K562 (cell line): ENCODE measurements at regions not wholly inside any gene's neighbourhood (a gene's known extent, or its start where the extent isn't known, plus 50 kb on each side); places are given as distances from the start of the nearest gene placed in this dataset.
"Not testable (repeated sequence)": the region's sequence is repeated elsewhere in the genome, so short reads cannot be mapped to it uniquely, and the experiment has no call there.

Source experiments
- CEBPB ChIP-seq: fragments of 450-650 bp; IDR thresholded peaks from 2 replicates; pipeline ENCODE4 v1.6.1; 2016; ENCODE audit warnings: missing genetic modification characterization, missing compliant biosample characterization
- DIDO1 ChIP-seq: fragments of 450-650 bp; IDR thresholded peaks from 2 replicates; pipeline ENCODE4 v1.6.1; 2016; ENCODE audit warnings: low read depth, missing biosample characterization, missing genetic modification characterization
- EP300 ChIP-seq: IDR thresholded peaks from 2 replicates; pipeline ENCODE4 v1.6.1; 2012; ENCODE audit warnings: low read length, improper control_type of control experiment
- HCFC1 ChIP-seq: IDR thresholded peaks from 2 replicates; pipeline ENCODE4 v1.6.1; 2012; ENCODE audit warnings: low read depth, low read length, improper control_type of control experiment
- JUN ChIP-seq, 2 experiments: sonication (generic) in 1 of 2; formaldehyde crosslinking in 1 of 2; IDR thresholded peaks; 2 replicates each; pipeline versions ENCODE4 v1.6.1 to v1.8.0; 2012 to 2022; ENCODE audit warnings: borderline replicate concordance in 2 of 2, mild to moderate bottlenecking in 2 of 2, improper control_type of control experiment in 1 of 2, low read depth in 1 of 2, low read length in 1 of 2, missing genetic modification reagents in 1 of 2
- MYC ChIP-seq, 2 experiments: fragments of 250-450 bp in 1 of 2; sonication (Bioruptor Pico) in 1 of 2; IDR thresholded peaks; 2 replicates each; pipeline versions ENCODE4 v1.5.1 to v1.6.1; 2012 to 2021; ENCODE audit warnings: low read depth in 2 of 2, borderline replicate concordance in 1 of 2, improper control_type of control experiment in 1 of 2, low read length in 1 of 2, mild to moderate bottlenecking in 1 of 2, moderate library complexity in 1 of 2
- TEAD1 ChIP-seq, 2 experiments: fragments of 450-650 bp in 1 of 2; sonication (generic) in 1 of 2; formaldehyde crosslinking; IDR thresholded peaks; 2 replicates each; pipeline versions ENCODE4 v1.4.0 to v1.8.0; 2020 to 2022; ENCODE audit warnings: mild to moderate bottlenecking in 2 of 2, missing genetic modification reagents in 1 of 2
- ZC3H8 ChIP-seq: fragments of 450-650 bp; IDR thresholded peaks from 2 replicates; pipeline ENCODE4 v1.6.1; 2017
- ZFP36 ChIP-seq: fragments of 150-350 bp; IDR thresholded peaks from 2 replicates; pipeline ENCODE4 v1.6.1; 2018; ENCODE audit warnings: low read length, low read depth; ENCODE audit not compliant: partially characterized antibody
- ZFX ChIP-seq: sonication (generic); formaldehyde crosslinking; IDR thresholded peaks from 2 replicates; pipeline ENCODE4 v1.8.0; 2022; ENCODE audit warnings: mild to moderate bottlenecking, missing genetic modification reagents, moderate library complexity
- ZNF232 ChIP-seq: sonication (generic); formaldehyde crosslinking; IDR thresholded peaks from 2 replicates; pipeline ENCODE4 v1.8.0; 2022; ENCODE audit warnings: mild to moderate bottlenecking, missing genetic modification reagents
- TF ChIP-seq, protein P1 (sequence below), 3 experiments: IDR thresholded peaks in 2 of 3; conservative IDR thresholded peaks in 1 of 3; 2 replicates each; pipeline ENCODE4 v1.5.1; 2011 to 2012; ENCODE audit warnings: low read length in 3 of 3, mild to moderate bottlenecking in 3 of 3, control low read depth in 2 of 3, improper control_type of control experiment in 1 of 3, inconsistent platforms in 1 of 3, low read depth in 1 of 3, mixed read lengths in 1 of 3, moderate library complexity in 1 of 3; ENCODE audit not compliant: insufficient read depth in 2 of 3
- TF ChIP-seq, protein P2 (sequence below): fragments of 250-450 bp; sonication (Bioruptor Pico); IDR thresholded peaks from 2 replicates; pipeline ENCODE4 v1.8.0; 2022; ENCODE audit warnings: inconsistent platforms
- TF ChIP-seq, protein P3 (sequence below), 2 experiments: fragments of 450-650 bp; conservative IDR thresholded peaks; 2 replicates each; pipeline ENCODE4 v1.6.1; 2017; ENCODE audit warnings: mild to moderate bottlenecking in 2 of 2, moderate library complexity in 2 of 2

DNA sequence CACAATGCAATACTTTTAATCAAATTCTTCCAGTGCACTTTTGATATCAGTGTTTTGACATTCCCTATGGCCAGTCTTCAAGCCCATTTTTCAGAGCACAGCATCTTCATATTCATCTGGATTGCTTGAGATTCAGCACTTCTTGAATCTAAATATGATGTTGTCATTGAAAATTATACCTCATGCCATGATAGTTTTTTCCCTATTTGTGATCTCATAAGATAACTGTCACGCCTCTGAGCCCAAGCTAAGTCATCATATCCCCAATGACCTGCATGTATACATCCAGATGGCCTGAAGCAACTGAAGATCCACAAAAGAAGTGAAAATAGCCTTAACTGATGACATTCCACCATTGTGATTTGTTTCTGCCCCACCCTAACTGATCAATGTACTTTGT is 117.6 kb upstream of the F3 start:
- TF ChIP-seq EP300; TEAD1 (CRISPR knock-in tag; IDR thresholded peaks at IDR 0.05); ZC3H8; ZFX; MYC (IDR thresholded peaks at IDR 0.05; ENCODE audit: low read depth, low read length); MYC (CRISPR knock-in tag; IDR thresholded peaks at IDR 0.05; ENCODE audit: borderline replicate concordance, low read depth); DIDO1 (tag); HCFC1; JUN (IDR thresholded peaks at IDR 0.05; ENCODE audit: borderline replicate concordance, low read depth, low read length); JUN (CRISPR knock-in tag; IDR thresholded peaks at IDR 0.05; ENCODE audit: borderline replicate concordance); ZFP36; ZNF232 (CRISPR knock-in tag); CEBPB (tag): not testable (repeated sequence)
- TF ChIP-seq, protein P1, sequence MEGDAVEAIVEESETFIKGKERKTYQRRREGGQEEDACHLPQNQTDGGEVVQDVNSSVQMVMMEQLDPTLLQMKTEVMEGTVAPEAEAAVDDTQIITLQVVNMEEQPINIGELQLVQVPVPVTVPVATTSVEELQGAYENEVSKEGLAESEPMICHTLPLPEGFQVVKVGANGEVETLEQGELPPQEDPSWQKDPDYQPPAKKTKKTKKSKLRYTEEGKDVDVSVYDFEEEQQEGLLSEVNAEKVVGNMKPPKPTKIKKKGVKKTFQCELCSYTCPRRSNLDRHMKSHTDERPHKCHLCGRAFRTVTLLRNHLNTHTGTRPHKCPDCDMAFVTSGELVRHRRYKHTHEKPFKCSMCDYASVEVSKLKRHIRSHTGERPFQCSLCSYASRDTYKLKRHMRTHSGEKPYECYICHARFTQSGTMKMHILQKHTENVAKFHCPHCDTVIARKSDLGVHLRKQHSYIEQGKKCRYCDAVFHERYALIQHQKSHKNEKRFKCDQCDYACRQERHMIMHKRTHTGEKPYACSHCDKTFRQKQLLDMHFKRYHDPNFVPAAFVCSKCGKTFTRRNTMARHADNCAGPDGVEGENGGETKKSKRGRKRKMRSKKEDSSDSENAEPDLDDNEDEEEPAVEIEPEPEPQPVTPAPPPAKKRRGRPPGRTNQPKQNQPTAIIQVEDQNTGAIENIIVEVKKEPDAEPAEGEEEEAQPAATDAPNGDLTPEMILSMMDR (IDR thresholded peaks at IDR 0.05 in 2 of 3, conservative IDR thresholded peaks at IDR 0.05 in 1 of 3; ENCODE audit: insufficient read depth in 2 of 3, low read depth in 1 of 3, low read length in 3 of 3), result not testable (repeated sequence)
- TF ChIP-seq, protein P2, sequence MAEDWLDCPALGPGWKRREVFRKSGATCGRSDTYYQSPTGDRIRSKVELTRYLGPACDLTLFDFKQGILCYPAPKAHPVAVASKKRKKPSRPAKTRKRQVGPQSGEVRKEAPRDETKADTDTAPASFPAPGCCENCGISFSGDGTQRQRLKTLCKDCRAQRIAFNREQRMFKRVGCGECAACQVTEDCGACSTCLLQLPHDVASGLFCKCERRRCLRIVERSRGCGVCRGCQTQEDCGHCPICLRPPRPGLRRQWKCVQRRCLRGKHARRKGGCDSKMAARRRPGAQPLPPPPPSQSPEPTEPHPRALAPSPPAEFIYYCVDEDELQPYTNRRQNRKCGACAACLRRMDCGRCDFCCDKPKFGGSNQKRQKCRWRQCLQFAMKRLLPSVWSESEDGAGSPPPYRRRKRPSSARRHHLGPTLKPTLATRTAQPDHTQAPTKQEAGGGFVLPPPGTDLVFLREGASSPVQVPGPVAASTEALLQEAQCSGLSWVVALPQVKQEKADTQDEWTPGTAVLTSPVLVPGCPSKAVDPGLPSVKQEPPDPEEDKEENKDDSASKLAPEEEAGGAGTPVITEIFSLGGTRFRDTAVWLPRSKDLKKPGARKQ (CRISPR knock-in tag), result not testable (repeated sequence)
- TF ChIP-seq, protein P3, sequence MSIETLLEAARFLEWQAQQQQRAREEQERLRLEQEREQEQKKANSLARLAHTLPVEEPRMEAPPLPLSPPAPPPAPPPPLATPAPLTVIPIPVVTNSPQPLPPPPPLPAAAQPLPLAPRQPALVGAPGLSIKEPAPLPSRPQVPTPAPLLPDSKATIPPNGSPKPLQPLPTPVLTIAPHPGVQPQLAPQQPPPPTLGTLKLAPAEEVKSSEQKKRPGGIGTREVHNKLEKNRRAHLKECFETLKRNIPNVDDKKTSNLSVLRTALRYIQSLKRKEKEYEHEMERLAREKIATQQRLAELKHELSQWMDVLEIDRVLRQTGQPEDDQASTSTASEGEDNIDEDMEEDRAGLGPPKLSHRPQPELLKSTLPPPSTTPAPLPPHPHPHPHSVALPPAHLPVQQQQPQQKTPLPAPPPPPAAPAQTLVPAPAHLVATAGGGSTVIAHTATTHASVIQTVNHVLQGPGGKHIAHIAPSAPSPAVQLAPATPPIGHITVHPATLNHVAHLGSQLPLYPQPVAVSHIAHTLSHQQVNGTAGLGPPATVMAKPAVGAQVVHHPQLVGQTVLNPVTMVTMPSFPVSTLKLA (conservative IDR thresholded peaks at IDR 0.05), result not testable (repeated sequence)
